HepG2 (cell line): ENCODE measurements at regions not wholly inside any gene's neighbourhood (a gene's known extent, or its start where the extent isn't known, plus 50 kb on each side); places are given as distances from the start of the nearest gene placed in this dataset.

Experiments
- ATAC-seq: fragments of 200-7000 bp; cut with Tn5 transposase; 3 replicates; pipeline ENCODE4 v1.9.1; 2020; ENCODE audit warnings: mild to moderate bottlenecking, moderate library complexity
- BruUV-seq: library from RNA; stranded (reverse); fragments of 400-500 nt; replicated peaks from 2 replicates; lab custom pipeline; 2021; lab: Mats Ljungman, UMichigan
- CTCF ChIA-PET: fragments of 300-600 bp; formaldehyde crosslinking; extraction: SDS; loops from one replicate; lab custom pipeline; 2021; ENCODE audit warnings: low total read pairs, inconsistent platforms, low intra/inter-chr PET ratio; lab: Yijun Ruan, JAX
- POLR2A ChIA-PET: fragments of 350-600 bp; sonication (Branson Sonifier 250); formaldehyde crosslinking; loops from one replicate; lab custom pipeline; 2020; ENCODE audit warnings: antibody characterized with exemption, inconsistent platforms; lab: Yijun Ruan, JAX
- DNase-seq: peaks from one replicate; pipeline ENCODE4 v3.0.0-alpha.2; 2015; ENCODE audit warnings: low spot score
- FAIRE-seq: peaks from 3 replicates; lab custom pipeline; 2011; peaks lifted over from hg19 to GRCh38; lab: Jason Lieb, UNC
- H2AFZ ChIP-seq: one replicate; pipeline ENCODE4 v1.6.1; 2011; ENCODE audit warnings: low read length, inconsistent platforms
- H3K27ac ChIP-seq: fragments of 300-600 bp; 3 replicates; pipeline ENCODE4 v1.8.0; 2011; ENCODE audit warnings: mixed run types, mild to moderate bottlenecking, mixed read lengths, low read length, inconsistent platforms; ENCODE audit not compliant: insufficient read depth; ENCODE audit errors: extremely low read length
- H3K27me3 ChIP-seq, 2 experiments: fragments of 200-600 bp in 1 of 2; 2 replicates in 1 of 2; 3 replicates in 1 of 2; pipeline versions ENCODE4 v1.6.0 to v1.8.0; 2011; ENCODE audit warnings: low read length in 2 of 2, mild to moderate bottlenecking in 2 of 2, moderate library complexity in 2 of 2, inconsistent platforms in 1 of 2; ENCODE audit not compliant: insufficient read depth in 2 of 2, control insufficient read depth in 1 of 2
- H3K36me3 ChIP-seq, 2 experiments: fragments of 200-600 bp in 1 of 2; replicated peaks in 1 of 2; 2 replicates in 1 of 2; 3 replicates in 1 of 2; pipeline versions ENCODE4 v1.5.1 to v1.8.0; 2011; ENCODE audit warnings: low read length in 2 of 2, inconsistent platforms in 1 of 2; ENCODE audit not compliant: insufficient read depth in 2 of 2, control insufficient read depth in 1 of 2
- H3K4me1 ChIP-seq: 2 replicates; pipeline ENCODE4 v1.5.1; 2012; ENCODE audit warnings: low read length, inconsistent platforms; ENCODE audit not compliant: insufficient read depth
- H3K4me2 ChIP-seq: 2 replicates; pipeline ENCODE4 v1.6.0; 2011; ENCODE audit warnings: low read depth, low read length, inconsistent platforms
- H3K4me3 ChIP-seq, 3 experiments: fragments of 200-600 bp in 1 of 3; sonication (generic), shearing (Covaris generic) in 1 of 3; replicated peaks in 1 of 3; 2 replicates each; pipeline ENCODE4 v1.5.1; 2011 to 2016; ENCODE audit warnings: low read length in 3 of 3, inconsistent platforms in 2 of 3, low read depth in 2 of 3, mild to moderate bottlenecking in 2 of 3, control low read depth in 1 of 3, mixed read lengths in 1 of 3; ENCODE audit not compliant: insufficient read depth in 1 of 3
- H3K79me2 ChIP-seq: one replicate; pipeline ENCODE4 v1.6.1; 2011; ENCODE audit warnings: low read length, inconsistent platforms; ENCODE audit not compliant: insufficient read depth
- H3K9ac ChIP-seq: 2 replicates; pipeline ENCODE4 v1.6.0; 2011; ENCODE audit warnings: mild to moderate bottlenecking, low read depth, low read length, inconsistent platforms; ENCODE audit not compliant: insufficient read depth
- H3K9me3 ChIP-seq: 2 replicates; pipeline ENCODE4 v1.5.1; 2012; ENCODE audit warnings: mild to moderate bottlenecking, low read length
- H4K20me1 ChIP-seq: 2 replicates; pipeline ENCODE4 v1.6.0; 2011; ENCODE audit warnings: inconsistent platforms, mild to moderate bottlenecking, low read length, moderate library complexity; ENCODE audit not compliant: insufficient read depth
- KAT8 ChIP-seq: IDR thresholded peaks from 2 replicates; pipeline ENCODE4 v1.6.1; 2016; ENCODE audit warnings: missing genetic modification reagents, missing compliant biosample characterization
- MYNN ChIP-seq: sonication (generic); formaldehyde crosslinking; IDR thresholded peaks from 2 replicates; pipeline ENCODE4 v1.4.0; 2020; ENCODE audit warnings: mild to moderate bottlenecking, low read depth, missing genetic modification reagents
- NFAT5 ChIP-seq: sonication (generic); formaldehyde crosslinking; IDR thresholded peaks from 2 replicates; pipeline ENCODE4 v1.4.0; 2020; ENCODE audit warnings: missing genetic modification reagents
- NFYC ChIP-seq: IDR thresholded peaks from 2 replicates; pipeline ENCODE4 v1.6.1; 2016; ENCODE audit warnings: missing genetic modification reagents, missing compliant biosample characterization
- PITX1 ChIP-seq: sonication (generic); formaldehyde crosslinking; IDR thresholded peaks from 2 replicates; pipeline ENCODE4 v1.5.1; 2020; ENCODE audit warnings: mild to moderate bottlenecking, missing genetic modification reagents
- POLR2AphosphoS5 ChIP-seq: IDR thresholded peaks from 2 replicates; pipeline ENCODE4 v1.6.1; 2012; ENCODE audit warnings: low read depth, low read length
- RAD51 ChIP-seq: fragments of 450-650 bp; IDR thresholded peaks from 2 replicates; pipeline ENCODE4 v1.6.1; 2016; ENCODE audit warnings: borderline replicate concordance
- SMAD9 ChIP-seq: sonication (generic); formaldehyde crosslinking; IDR thresholded peaks from 2 replicates; pipeline ENCODE4 v1.5.1; 2020; ENCODE audit warnings: mild to moderate bottlenecking, missing genetic modification reagents
- THAP7 ChIP-seq: sonication (generic); formaldehyde crosslinking; IDR thresholded peaks from 2 replicates; pipeline ENCODE4 v1.8.1; 2023; ENCODE audit warnings: mild to moderate bottlenecking, missing genetic modification reagents
- ZNF180 ChIP-seq: sonication (generic); formaldehyde crosslinking; IDR thresholded peaks from 2 replicates; pipeline ENCODE4 v1.4.0; 2020; ENCODE audit warnings: low read depth, missing genetic modification reagents, borderline replicate concordance
- ZNF30 ChIP-seq: sonication (generic); formaldehyde crosslinking; IDR thresholded peaks from 2 replicates; pipeline ENCODE4 v1.5.0; 2020; ENCODE audit warnings: mild to moderate bottlenecking, missing genetic modification reagents
- ZNF354B ChIP-seq: sonication (generic); formaldehyde crosslinking; IDR thresholded peaks from 2 replicates; pipeline ENCODE4 v1.8.0; 2022; ENCODE audit warnings: mild to moderate bottlenecking, missing genetic modification reagents
- in situ Hi-C: cut with HindIII; loops from 2 replicates; pipeline ENCODE4 v1.10.0; 2017; ENCODE audit warnings: low pct_unique_long_range_greater_than_20kb; ENCODE audit not compliant: extremely low pct_ligation_motif_present
- intact Hi-C: fragments of 100-400 bp; cut with micrococcal nuclease; formaldehyde crosslinking; loops from one replicate; pipeline ENCODE4 v1.10.0; 2022; ENCODE audit not compliant: unreplicated experiment
- TF ChIP-seq, protein P1 (sequence below), 2 experiments: sonication (generic) in 1 of 2; formaldehyde crosslinking in 1 of 2; IDR thresholded peaks; 2 replicates each; pipeline versions ENCODE4 v1.4.0 to v1.6.1; 2016 to 2020; ENCODE audit warnings: borderline replicate concordance in 1 of 2, low read depth in 1 of 2, mild to moderate bottlenecking in 1 of 2, missing genetic modification reagents in 1 of 2
- TF ChIP-seq, protein P2 (sequence below): sonication (generic); formaldehyde crosslinking; IDR thresholded peaks from 2 replicates; pipeline ENCODE4 v1.4.0; 2020; ENCODE audit warnings: low read depth, mild to moderate bottlenecking, missing genetic modification reagents

DNA sequence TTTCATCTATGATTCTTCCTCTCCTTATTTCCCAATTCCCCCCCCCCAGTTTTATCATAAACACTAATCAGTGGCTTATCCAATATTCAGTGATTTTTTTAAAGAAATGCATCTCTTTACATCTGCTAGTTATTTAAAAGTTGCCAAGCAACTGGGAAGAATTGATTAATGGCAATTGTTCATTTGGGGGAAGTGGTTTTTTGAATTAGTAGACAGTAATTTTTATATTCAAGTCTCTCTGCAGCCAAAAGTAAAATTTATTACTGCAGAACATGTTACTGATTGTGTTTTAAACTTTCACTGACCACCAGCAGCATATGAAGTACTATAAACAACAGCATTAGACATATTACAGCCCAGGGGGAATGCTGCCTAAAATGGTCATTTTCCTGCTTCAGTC, 308.8 kb upstream of the NREP start:
- no peaks in the 10 kb centered on the region for H3K4me1 ChIP-seq
- CTCF ChIA-PET, result no interaction called here
- no peak overlapping the region for H3K4me3 ChIP-seq
- ATAC-seq, result no peak
- no peaks in the 10 kb centered on the region for H3K9me3 ChIP-seq
- H3K9ac ChIP-seq, result no peak overlapping the region
- H3K79me2 ChIP-seq, result no peaks in the 10 kb centered on the region
- no peaks in the 10 kb centered on the region for H4K20me1 ChIP-seq
- no peaks in the 10 kb centered on the region for H3K36me3 ChIP-seq
- no peak overlapping the region for H2AFZ ChIP-seq
- H3K27ac ChIP-seq, result no peak overlapping the region
- BruUV-seq, result no TSS peak
- intact Hi-C loops (no loop called here), in situ Hi-C loops (no loop called here)
- DNase-seq, result no peak
- no peak for FAIRE-seq
- POLR2A ChIA-PET, result no interaction called here
- H3K4me2 ChIP-seq, result no peak overlapping the region
- no peaks in the 10 kb centered on the region for H3K27me3 ChIP-seq
- TF ChIP-seq NFYC, result no peak
- no peak for TF ChIP-seq ZNF30 (CRISPR knock-in tag)
- TF ChIP-seq THAP7, result no peak
- TF ChIP-seq POLR2AphosphoS5, result no peak
- no peak for TF ChIP-seq KAT8 (CRISPR knock-in tag)
- no peak for TF ChIP-seq PITX1 (CRISPR knock-in tag)
- no peak for TF ChIP-seq RAD51
- TF ChIP-seq, protein P1, sequence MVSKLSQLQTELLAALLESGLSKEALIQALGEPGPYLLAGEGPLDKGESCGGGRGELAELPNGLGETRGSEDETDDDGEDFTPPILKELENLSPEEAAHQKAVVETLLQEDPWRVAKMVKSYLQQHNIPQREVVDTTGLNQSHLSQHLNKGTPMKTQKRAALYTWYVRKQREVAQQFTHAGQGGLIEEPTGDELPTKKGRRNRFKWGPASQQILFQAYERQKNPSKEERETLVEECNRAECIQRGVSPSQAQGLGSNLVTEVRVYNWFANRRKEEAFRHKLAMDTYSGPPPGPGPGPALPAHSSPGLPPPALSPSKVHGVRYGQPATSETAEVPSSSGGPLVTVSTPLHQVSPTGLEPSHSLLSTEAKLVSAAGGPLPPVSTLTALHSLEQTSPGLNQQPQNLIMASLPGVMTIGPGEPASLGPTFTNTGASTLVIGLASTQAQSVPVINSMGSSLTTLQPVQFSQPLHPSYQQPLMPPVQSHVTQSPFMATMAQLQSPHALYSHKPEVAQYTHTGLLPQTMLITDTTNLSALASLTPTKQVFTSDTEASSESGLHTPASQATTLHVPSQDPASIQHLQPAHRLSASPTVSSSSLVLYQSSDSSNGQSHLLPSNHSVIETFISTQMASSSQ (IDR thresholded peaks at IDR 0.05; ENCODE audit: low read depth), result no peak
- TF ChIP-seq, protein P1 (CRISPR knock-in tag; IDR thresholded peaks at IDR 0.05; ENCODE audit: borderline replicate concordance), result no peak
- TF ChIP-seq SMAD9 (CRISPR knock-in tag), result no peak
- TF ChIP-seq, protein P2, sequence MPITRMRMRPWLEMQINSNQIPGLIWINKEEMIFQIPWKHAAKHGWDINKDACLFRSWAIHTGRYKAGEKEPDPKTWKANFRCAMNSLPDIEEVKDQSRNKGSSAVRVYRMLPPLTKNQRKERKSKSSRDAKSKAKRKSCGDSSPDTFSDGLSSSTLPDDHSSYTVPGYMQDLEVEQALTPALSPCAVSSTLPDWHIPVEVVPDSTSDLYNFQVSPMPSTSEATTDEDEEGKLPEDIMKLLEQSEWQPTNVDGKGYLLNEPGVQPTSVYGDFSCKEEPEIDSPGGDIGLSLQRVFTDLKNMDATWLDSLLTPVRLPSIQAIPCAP (CRISPR knock-in tag), result no peak
- TF ChIP-seq MYNN (CRISPR knock-in tag), result no peak
- no peak for TF ChIP-seq NFAT5
- no peak for TF ChIP-seq ZNF354B (CRISPR knock-in tag)
- TF ChIP-seq ZNF180, result no peak
